Daoy (cell line): ENCODE measurements at regions not wholly inside any gene's neighbourhood (a gene's known extent, or its start where the extent isn't known, plus 50 kb on each side); places are given as distances from the start of the nearest gene placed in this dataset.

Source experiments
- DNase-seq: peaks from one replicate; pipeline ENCODE4 v3.0.0-alpha.2; 2015; ENCODE audit warnings: low read depth

- no peak for DNase-seq
These were observed 166.2 kb downstream of the TMEM38B start for GRCh38 chr9:105860516-105860915.

- DNase-seq, result no peak
These were observed 167.6 kb downstream of the TMEM38B start for GRCh38 chr9:105861972-105862371.

- no peak for DNase-seq
These were observed 170.0 kb downstream of the TMEM38B start for GRCh38 chr9:105864248-105864898.

GRCh38 chr9:105865285-105865684 lies 170.9 kb downstream of the TMEM38B start:
- no peak for DNase-seq

DNA sequence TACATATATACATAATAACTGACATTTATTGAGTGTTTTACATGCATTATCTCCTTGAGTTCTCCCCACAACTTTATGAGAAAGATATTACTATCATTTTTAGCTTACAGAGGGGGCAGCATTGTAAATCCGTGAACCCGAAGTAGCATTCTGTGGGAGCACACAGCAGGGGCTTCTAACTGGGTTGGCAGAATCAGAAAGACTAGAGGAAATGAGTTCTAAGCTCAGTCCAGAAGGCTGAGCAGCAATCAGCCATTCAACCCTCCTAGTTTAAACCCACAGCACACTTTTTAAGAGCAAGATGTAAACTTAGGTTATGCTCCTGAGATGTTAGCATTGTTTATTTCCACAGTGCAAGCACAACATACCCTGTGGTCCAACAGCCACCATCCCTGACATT lies 177.2 kb downstream of the TMEM38B start:
- no peak for DNase-seq

DNA sequence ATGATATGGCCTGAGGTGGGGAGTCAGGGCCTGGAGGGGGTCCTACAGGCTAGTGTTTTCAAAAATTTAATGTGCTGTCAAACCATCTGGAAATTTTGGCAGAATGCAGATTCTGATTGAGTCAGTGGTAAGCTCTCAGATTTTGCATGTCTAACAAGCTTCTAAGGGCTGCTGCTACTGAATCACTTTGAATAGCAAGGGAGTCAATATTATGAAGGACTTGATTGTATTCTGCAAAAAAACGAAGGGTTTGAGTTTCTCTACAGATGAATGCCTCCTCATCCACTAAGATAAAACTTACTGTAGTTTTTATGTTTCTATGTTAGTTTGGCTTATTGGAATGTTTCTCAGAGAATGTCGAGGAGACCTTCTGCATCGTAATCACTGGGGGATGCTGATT lies 179.5 kb downstream of the TMEM38B start:
- DNase-seq, result no peak

DNA sequence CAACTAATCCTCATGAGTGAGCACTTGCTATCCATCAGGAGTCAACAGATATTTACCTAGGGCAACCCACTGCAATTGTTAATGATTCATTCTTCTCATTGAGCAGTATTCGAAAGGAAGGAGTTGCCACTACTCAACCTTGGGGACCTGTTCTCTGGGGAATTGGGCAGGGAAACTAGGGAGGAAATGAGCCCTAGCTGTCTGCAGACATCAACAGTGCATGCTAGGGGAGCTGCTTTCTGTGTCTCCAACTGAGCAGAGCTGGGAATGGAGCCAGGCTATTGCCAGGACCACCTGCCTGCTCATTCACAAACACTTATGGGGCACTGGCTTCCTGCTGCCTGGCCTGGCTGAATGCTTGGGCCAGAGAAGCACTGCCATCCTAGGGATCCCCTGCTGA lies 183.4 kb downstream of the TMEM38B start:
- DNase-seq, result no peak

GRCh38 chr9:105879181-105879580 lies 184.8 kb downstream of the TMEM38B start:
- peak; percentile 27 for DNase-seq

- DNase-seq, result no peak
These were observed 186.2 kb downstream of the TMEM38B start for GRCh38 chr9:105880517-105880916.

DNA sequence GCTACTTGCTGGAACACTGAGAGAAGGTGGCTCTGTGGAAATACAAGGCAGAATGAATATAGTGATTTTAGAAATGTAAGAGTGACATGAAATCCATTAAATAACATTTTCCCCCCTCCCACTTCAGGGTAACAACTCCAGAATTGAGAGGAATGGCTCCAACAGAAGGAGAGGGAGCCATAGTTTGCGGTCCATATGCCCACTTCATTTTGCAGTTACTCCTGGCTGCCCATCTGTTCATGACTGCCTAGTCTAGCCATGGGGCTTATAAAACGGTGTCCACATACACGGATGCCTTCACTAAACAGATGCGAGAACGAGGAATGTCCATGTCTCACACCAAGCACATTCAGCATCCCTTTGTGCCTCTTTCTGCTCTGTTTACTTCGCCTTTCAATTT lies 186.7 kb downstream of the TMEM38B start:
- no peak for DNase-seq

GRCh38 chr9:105881654-105882349 lies 187.5 kb downstream of the TMEM38B start:
- DNase-seq, result peak; percentile 63

GRCh38 chr9:105883847-105884246 lies 189.5 kb downstream of the TMEM38B start:
- DNase-seq, result no peak

- DNase-seq, result no peak
These were observed 190.1 kb downstream of the TMEM38B start for GRCh38 chr9:105884416-105884815.

- no peak for DNase-seq
These were observed 191.8 kb downstream of the TMEM38B start for GRCh38 chr9:105886136-105886535.

- DNase-seq, result no peak
These were observed 193.3 kb downstream of the TMEM38B start for GRCh38 chr9:105887679-105888078.

DNA sequence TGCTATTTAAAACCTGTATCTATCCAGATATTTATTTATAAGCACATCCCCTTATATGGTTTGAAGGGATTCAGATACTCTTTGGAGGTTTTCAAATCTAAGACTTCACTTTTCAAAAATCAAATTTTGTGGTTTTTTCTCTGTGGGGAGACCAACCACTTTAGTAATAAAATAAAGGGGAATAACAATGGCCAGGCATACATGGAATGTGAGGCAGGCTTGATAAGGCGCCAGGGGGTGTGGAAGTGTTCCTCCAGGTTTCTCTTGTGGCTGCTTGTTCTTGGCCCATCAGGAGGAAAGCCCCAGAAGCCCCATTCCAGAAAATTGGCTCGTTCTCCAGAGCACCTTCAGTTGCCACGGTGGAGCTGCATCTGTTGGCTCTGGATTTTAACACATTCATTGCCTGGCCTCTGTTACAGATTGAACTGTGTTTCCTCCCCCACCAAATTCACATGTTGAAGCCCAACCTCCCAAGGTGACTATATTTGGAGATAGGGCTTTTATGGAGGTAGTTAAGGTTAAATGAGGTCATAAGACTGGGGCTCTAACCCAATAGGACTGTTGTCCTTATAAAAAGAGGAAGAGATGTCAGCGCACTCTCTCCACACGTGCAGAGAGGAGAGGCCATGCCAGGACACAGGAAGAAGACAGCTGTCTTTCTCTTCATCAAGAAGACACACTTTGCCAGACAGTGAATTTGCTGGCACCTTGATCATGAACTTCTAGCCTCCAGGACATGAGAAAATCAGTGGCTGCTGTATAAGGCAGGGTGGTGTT lies 195.9 kb downstream of the TMEM38B start:
- DNase-seq, result peak; percentile 35

- no peak for DNase-seq
These were observed 205.8 kb downstream of the TMEM38B start for GRCh38 chr9:105900123-105900522.

GRCh38 chr9:105901514-105902109 lies 207.3 kb downstream of the TMEM38B start:
- peak; percentile 58 for DNase-seq

GRCh38 chr9:105908069-105908468 lies 213.7 kb downstream of the TMEM38B start:
- peak; percentile 29 for DNase-seq

GRCh38 chr9:105911104-105911911 lies 217.0 kb downstream of the TMEM38B start:
- no peak for DNase-seq

DNA sequence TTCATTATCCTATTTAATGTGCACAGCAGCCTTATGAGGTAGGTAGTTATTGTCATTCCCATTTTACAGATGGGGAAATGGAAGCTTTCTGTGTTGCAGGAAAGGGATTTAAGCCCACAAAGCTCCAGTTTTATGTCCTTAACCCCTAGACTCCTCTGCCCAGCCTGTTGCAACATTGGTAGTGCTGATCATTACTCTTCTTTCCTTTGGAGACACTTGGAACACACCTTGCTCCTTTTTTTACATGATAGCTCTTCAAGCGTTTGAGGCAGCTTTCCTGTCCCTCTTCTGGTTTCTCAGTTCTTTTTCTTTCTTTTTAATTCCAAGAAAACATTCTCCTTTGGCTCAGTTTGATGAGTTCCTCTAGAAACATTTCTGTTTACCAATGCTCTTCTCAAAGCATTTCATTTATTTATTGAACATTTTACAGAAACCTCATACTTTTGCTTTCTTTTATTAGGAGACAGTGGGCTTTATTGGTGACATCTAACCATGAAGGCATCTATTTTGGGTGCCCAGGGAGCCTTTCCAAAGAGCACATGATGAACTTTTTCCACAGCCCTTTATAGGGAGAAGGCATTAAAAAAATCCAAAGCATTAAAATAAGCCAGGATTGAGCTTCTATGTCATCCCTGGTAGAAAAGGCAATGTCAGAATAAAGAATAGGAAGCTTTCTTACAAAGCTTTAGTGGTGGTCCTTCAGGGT lies 218.0 kb downstream of the TMEM38B start:
- DNase-seq, result no peak
